NCI-H226 (cell line): ENCODE measurements at regions not wholly inside any gene's neighbourhood (a gene's known extent, or its start where the extent isn't known, plus 50 kb on each side); places are given as distances from the start of the nearest gene placed in this dataset.
"Not testable (repeated sequence)": the region's sequence is repeated elsewhere in the genome, so short reads cannot be mapped to it uniquely, and the experiment has no call there.

Experiments
- DNase-seq: peaks from one replicate; pipeline ENCODE4 v3.0.0-alpha.2; 2015

DNA sequence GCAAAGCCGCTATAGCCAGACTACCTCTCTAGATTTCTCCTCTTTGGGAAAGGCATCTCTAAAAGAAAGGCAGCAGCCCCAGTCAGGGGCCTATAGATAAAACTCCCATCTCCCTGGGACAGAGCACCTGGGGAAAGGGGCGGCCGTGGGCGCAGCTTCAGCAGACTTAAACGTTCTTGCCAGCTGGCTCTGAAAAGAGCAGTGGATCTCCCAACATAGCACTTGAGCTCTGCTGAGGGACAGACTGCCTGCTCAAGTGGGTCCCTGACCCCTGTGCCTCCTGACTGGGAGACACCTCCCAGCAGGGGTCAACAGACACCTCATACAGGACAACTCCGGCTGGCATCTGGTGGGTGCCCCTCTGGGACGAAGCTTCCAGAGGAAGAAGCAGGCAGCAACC is 276.5 kb downstream of the CD109 start:
- DNase-seq: not testable (repeated sequence)

DNA sequence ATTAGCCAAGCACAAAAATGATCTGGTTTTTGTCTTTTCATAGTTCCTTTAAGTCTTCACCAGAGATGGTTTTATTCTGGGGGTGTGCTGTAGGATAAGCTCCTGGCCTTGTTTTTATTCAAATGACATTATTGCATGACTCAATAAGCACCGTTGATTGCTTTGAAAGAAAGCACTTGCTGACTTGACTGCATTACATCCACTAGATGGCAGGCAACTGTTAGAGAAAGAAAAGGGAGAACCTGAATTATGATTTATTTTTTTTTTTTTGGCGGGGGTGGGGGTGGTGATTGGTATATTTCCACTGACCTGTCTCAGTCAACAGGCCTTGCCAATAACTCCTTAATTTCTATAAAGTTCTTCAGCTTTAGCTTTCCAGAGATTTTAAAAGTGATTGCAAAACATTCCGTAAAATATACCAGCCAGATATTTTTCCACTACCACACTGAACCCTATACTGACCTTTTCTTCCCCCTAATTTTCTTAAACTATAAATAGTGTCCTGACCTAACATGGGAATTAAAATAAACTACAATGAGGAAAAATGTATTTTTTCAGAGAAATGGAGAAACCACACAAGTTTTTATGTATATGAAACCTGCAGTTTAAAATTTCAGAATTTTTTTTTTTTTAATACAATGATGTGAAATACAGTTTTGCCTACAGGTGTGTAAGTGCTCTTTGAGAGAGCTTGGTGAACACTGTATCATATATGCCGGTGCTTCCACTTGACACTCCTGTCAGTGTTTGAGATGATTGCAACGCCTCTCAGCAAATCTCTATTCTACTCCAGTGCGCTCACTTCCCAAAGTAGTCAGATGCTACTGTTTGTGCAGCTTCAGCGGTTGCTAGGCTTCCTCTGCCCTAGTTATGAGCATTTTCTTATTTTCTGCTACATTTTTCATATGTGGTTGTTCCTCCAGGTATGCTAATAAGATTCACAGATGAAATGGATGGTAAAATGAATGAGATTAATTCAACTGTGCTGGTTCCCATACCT is 274.3 kb downstream of the CD109 start:
- peak; percentile 17 for DNase-seq

DNA sequence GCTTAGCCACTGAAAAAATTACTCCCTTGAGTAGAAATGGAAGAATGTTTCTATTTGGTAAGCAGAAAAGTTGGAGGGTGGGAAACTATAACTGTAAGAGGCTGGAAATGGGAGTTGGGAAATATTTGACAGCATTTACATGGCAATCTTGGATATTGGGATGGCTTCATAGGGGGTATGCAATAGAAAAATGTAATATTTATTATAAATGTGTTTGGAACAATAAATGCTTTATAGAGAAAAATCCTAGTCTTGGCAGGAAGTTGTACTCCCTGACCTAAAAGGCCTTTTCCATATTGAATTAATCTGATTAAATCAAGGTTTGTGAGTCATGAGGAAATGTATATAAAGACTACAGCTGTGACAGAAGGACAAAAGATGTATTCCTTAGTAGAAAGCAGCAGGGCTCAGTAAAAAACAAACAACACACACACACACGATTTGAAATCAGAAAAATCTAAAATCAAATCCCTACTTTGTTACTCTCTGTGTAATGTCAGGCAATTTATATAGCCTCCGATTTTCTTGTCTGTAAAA is 272.3 kb downstream of the CD109 start:
- no peak for DNase-seq

DNA sequence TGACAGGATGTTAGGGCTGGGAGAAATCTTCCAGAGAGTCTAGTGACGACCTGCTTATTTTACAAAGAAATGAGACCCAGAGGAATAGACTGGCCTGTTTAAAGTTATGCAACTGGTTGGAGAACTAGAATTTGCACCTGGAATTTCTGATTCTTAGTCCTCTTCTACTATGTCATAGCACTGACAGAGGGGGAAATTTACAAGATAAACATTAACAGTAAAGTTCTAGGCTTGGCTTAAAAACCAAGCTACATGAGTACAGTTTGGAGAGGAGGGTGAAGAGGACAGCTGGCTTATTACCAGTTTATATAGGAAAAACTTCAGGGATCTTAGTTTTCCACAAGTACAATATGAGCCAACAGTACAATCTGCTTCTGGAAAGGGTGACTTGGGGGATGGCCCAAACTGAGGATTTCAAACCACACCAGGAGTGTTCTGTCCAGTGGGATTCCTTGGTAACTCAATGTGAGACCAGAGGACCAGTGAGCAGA is 269.6 kb downstream of the CD109 start:
- DNase-seq: no peak

DNA sequence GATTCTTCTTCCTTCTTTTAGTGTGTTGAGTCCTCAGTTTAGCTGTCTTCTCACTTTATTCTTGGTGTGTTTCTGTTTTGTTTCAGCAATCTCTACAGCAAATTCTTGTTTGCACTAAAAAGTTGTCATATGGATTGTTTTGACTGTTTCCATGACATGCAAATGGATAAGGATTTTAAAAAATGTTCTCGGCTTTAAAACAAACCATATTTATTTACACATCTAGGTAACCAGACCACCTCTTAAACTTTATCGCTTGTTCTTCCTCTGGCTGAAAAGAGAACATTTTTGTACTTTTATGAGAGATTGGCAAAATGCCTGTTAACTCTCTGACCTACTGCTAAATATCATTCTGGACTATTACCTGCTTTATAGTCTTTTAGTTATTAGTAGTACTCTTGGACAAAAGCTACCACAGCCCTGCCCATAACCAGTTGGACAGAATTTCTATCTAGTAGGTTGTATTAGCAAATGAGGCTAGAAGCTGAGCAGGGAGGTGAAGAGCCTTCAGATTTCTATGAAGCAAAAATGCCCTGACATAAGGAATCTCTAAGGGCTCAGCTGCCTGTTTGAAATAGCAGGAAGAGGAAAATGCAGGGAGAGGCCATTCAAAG is 268.3 kb downstream of the CD109 start:
- no peak for DNase-seq

DNA sequence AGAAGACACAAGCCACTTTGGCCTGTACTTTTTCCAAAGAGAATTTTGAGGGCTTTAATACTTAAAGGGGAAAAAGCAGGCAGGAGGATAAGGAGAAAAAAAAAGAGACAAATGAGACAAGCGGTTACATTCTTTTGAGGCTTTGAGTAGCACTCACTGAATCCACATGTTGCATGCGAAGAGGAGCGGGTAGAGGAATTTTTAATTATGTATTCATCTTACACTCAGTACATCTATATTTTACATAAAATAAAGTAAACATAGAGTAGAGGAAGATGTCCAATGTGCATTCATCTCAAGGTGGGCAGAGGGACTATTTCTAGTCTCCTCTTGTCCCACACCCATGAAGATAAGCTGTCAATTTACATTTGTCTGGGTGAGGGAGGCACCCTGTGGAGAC is 266.9 kb downstream of the CD109 start:
- no peak for DNase-seq

DNA sequence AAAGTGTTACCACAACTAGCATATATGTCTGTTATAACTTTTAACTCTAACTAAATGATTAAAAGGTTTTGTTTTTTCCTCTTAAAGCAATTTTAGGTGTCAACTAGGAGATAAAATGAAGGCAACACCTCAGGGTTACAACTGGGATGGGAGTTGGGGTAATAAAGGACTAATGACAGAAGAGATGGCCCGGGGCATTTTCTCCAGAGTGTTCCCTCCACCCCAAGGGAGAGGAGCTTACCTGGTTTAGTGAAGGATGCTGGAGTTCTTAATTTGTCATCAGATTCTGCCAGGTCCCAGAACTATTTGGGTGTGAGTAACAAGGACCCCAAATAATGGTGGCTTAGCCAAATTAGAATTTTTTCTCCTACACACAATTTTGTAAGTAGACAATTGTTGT is 260.3 kb downstream of the CD109 start:
- no peak for DNase-seq

DNA sequence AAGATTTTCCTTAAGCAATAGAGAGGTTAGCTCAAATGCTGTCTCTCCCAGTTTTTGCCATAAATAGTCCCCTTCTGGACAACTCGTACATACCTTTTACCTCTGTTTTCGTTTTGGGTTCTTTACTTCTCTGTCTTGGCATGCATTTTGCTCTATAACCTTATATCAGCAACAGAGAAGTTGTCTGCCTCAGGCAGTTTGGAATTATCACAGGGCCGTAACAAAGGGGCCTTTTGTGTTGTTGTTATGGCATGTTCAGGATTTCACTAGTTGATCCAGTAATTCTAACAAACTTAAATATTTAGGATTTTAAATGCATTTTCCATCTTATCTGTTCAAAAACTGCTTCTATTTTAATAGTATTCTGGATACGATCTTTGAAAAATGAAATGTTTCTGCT is 259.8 kb downstream of the CD109 start:
- no peak for DNase-seq

DNA sequence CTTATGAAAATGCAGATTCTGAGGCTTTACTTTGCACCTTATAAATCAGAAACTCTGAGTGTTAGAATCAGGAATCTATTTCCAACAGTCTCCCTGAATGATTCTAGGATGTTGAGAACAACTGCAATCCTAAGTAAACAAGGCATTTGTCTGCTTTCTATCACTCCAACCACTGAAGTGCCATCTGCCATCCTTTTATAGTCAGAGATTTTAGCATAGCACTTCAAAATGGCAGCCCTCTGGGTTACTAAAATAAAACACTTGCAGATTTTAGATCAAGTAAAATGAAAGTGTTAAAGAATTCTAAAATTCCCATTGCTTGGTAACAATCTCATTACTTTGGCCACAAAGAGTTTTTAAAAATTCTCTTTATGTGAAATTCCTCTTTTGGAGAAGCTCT is 258.9 kb downstream of the CD109 start:
- no peak for DNase-seq

DNA sequence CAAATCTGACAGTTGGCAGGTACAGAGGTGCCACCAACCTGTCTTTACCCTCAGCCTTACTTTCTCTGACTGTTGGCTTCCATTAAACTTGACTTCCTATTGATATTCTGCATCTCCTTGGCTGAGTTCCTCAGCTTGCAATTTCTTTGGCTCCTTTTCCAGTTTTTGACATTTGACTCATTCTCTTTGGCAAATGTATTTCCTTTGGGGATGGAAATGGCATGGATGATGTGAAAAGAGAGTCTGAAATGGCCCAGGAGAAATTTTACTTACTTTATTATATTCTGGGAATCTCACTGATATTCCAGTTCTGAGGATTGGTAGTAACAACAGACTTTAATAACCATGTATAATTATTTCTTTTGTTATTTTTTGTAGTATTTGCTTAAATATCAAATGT is 255.2 kb downstream of the CD109 start:
- DNase-seq: no peak

DNA sequence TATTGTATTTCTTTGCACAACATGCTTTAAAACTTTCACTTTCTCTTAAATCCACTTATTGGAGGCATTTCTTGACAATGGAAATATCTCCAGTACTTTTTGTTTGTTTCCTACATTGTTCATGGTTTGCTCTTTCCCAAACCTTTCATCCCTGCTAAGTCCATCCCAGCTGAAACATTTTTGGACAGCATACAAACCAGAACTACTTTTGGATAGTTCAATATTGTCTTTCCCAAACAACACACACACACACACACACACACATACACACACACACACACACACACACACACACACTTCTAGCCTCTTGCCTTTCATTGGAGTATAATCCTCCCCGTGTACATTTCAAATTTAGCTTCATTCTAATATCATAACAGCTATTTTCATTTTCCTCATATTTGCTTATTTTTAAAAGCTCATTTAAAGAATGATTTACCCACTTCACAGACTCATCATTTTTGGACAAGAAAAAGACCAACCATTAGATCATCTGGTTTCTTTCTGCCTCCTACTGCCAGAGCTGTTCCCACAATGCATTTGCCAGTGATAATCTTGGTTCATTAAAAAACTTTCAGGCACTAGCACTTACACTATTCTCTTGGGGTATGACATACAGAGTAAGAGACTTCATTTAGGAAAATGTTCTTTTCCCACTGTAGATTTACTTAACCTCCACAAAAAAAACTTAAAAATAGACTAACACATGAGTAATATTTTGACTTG is 248.1 kb downstream of the CD109 start:
- DNase-seq: no peak

DNA sequence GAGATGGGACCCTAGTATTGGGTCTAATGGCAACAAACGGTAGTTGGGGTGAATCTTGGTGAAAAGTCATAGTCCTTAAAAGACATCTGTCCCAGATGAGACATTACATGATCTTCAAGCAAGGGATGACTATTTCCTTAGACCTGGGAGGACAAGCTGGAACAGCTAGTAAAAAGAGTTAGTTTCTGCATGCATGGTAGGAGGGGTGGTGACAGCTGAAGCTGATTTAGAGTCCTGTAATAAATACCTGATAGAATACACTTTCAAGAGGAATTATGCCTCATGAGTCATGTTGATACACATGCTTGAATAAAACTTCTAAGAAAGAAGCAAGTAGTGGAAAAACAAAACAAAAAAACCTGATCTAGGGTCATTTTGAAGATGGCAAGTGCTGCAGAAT is 247.4 kb downstream of the CD109 start:
- no peak for DNase-seq

DNA sequence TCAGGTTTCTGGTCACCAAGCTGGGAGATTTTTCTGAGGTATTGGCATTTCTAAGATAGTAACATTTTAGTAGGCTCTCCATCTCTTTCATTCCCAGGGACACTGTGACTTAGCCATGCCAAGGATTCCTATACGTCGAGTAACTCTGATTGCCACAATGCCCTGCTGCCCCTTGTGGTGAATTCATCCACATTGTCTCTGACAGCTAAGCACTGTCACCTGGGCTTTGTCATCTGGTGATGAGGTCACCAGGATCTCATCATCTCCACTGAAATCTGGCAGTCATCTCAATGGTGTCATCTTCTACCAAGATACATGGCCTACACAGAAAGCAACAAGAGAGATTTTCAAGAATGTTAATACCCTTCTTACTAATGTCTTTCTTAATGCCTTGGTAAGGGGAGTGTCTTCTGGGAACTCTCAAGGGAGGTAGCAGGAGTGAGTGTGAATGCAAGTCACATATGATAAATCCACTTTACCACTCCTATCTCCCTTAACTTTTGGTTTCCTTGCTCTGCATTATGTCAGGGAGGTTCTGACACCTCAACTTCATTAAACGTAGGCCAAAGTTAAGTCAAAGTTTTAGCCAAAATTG is 246.7 kb downstream of the CD109 start:
- peak; percentile 3 for DNase-seq

DNA sequence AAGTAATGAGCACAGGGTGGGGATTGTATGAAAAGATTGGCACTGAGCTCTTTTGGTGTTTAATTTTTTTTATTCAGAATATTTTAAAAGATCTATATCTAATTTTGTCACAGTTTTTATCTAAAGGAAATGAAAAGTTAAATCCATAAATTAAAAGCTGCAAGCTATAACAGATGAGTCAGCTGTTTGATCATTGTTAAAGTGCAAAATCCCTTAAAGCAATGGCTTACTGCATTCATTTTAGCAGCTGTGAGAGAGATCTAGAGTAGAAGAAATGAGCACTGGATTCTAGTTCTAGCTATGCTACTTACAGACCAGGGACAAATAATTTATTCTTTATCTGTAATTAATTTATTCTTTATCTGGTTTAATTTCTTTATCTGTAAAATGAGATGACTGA is 245.9 kb downstream of the CD109 start:
- no peak for DNase-seq

DNA sequence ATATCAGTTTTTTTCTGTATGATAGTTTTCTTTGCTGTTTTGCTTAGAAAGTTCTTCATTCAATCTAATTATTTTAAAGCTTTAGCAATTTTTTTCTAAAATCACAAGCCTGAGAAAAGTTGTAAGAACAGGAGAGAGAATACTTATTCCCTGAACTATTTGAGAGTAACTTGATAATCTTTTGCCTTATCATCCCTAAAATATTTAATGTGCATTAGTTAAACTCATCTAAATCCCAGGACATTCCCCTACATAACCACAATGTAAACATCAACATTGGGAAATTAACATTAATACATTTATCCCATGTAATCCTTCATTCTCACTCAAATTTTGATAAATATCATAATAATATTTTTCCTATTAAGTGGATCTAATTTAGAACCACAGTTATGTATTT is 241.8 kb downstream of the CD109 start:
- DNase-seq: no peak

DNA sequence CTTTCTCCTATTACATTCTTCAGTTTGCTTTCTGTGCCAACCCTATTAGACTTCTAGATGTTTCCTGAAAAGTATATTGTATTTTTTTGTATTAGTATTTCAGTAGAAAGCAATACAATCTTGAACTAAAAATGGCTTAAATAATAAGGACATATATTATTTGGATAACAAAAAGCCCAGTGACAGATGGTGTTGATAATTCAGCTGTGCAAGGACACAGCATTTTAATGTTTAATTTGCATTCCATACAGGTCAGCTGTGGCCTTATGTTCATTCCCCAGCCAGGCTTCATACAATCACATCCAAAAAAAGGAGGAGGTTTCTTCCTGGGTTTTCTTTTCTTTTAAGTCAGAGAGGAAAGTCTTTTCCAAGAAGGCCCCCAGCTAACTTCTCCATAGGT is 236.9 kb downstream of the CD109 start:
- no peak for DNase-seq

DNA sequence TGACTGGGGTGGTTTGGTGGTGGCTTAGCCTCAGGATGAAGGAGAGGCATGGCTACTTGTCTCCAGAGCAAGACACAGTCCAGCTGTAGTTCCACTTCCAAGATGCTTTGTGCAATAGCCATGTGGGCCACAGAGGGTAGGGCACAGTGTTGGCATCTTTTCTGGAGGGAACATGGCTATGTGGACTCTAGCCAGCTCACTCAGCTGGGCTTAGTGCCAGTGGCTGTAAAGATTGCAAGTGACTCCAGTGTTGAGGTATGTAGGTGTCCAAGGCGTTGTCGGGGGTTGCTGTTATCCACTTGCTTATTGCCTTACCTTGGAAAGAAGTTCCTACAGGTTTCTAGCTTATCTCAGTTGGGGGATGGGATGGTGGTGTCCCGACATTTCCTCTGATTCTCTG is 233.4 kb downstream of the CD109 start:
- DNase-seq: peak; percentile 63

DNA sequence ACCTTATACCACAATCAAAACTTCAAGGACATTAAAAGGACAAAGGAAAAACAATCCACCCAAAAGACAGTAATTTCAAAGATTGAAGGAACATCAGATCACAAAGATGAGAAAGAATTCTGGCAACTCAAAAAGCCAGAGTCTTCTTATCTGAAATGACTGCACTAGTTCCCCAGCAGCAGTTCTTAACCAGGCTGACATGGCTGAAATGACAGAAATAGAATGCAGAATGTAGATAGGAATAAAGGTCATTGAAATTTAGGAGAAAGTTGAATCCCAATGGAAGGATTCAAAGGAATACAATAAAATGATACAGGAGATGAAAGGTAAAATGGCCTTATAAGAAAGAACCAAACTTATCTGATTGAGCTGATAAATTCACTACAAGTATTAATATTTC is 231.4 kb downstream of the CD109 start:
- DNase-seq: no peak

DNA sequence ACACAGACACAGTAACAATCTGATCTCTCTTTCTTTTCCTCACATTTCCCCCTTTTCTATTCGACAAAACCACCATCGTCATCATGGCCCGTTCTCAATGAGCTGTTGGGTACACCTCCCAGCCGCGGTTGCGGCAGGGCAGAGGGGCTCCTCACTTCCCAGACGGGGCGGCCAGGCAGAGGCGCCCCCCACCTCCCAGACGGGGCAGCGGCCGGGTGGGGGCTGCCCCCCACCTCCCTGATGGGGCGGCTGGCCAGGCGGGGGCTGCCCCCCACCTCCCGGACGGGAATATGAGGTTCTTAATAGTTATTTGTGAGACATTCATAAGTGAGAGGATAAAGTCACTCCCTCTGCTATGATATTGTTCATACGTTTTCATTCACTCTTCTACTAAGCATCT is 229.7 kb downstream of the CD109 start:
- not testable (repeated sequence) for DNase-seq

DNA sequence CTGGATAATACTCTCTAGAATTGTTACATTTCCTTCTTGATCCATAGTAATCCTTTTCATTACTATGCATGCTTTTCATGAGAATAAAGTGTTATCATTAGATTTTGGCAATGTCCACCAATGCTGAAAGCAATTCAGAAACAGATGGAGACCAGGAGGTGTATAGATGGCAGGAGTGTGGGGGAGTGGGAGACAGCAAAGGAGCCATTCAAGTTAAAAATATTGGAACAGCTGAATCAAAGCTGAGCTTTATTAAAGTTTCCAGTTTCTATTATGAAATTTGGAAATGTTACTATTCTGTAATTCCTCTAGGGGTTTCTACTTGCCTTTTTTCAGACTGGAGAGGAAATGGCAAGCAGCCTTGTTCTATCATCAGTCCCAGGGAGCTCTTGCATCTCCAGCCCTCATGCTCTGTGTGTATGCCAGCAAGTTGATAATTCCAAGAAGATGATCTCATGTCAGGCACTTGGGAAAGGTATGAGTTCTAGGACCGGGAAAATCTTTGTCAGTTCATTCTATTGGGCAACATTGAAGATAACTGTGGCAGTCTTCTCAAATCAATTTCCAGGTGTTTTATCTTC is 228.0 kb downstream of the CD109 start:
- peak; percentile 71 for DNase-seq

DNA sequence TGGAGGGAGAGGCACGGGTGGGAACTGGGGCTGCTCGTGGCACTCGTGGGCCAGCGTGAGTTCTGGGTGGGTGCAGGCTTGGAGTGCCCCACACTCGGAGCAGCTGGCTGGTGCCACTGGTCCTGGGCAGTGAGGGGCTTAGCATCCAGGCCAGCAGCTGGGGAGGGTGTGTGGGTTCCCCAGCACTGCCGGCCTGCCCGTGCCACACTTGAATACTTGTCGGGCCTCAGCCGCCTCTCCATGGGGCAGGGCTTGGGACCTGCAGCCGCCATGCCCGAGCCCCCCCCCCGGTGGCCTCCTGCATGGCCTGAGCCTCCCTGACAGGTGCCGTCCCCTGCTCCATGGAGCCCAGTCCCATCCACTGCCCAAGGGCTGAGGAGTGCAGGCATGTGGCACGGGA is 207.2 kb downstream of the CD109 start:
- DNase-seq: no peak

DNA sequence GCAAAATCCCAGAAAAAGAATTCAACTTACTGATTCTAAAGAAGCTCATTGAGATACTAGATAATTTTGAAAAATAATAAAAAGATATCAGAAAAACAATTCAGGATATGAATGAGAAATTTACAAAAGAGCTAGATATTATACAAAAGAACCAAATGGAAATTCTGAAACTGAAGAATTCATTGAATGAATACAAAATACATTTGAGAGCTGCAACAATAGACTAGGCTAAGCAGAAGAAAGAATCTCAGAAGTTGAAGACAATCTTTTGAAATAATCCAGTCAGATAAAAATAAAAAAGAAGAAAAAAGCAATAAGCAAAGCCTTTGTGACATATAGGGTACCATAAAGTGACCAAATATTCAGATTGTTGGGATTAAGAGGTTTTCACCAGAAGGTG is 206.0 kb downstream of the CD109 start:
- no peak for DNase-seq

DNA sequence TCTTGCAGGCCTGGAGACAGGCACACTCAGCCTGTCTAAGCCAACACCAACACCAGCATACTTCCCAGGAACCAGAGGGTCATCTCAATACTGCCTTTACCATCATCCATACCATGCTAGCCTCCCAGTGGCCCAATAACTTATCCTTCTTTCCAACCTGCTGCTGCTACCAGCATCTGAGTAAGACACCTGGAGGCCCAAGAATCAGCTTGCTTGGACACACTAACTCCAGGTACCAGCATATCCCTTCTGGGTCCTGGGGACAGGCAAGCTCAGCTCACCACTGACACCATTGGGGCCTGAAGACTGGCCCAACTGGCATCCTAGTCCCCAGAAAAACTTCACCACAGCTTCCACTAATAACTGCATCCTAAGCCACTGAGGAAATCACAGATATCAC is 205.3 kb downstream of the CD109 start:
- DNase-seq: no peak
